ENCODE measurements at regions not wholly inside any gene's neighbourhood (a gene's known extent, or its start where the extent isn't known, plus 50 kb on each side); places are given as distances from the start of the nearest gene placed in this dataset.

DNA sequence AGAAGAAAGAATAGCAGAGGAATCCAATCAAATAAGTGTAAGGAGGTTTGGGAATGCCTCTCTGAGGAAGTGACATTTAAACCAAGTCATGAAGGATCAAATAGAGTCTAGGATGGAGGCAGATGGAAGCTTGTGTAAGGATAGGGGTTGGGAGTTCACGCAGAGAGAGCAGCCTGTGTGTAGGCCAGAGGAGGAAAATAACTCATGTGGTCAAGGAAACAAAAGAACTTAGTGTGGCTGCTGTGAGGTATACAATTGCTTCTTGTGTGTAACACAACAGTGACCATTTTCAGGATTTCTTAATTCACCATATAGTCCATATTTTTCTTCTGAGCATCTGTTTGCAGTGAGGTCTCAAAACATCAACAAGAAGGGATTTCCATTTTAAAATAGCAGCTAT lies 77.6 kb upstream of the PACRGL start:
- H3K27me3 Mint-ChIP-seq (ENCODE audit: low read depth) = no peaks in the 10 kb centered on the region
- no peaks in the 10 kb centered on the region; a peak in 1 of 5 replicates for H3K9me3 Mint-ChIP-seq
- DNase-seq = no peak
- Histone ChIP-seq H3K79me2 (ENCODE audit: insufficient read depth, low read length) (no peaks in the 10 kb centered on the region), H2BK12ac (ENCODE audit: insufficient read length, low read depth, low read length) (no peak overlapping the region), H2BK20ac (ENCODE audit: low read depth, low read length, poor library complexity, severe bottlenecking) (no peak overlapping the region), H3K9ac (ENCODE audit: extremely low read depth, insufficient read length, low read length) (no peak overlapping the region), H3K14ac (ENCODE audit: insufficient read depth, low read length) (no peak overlapping the region), H3K23me2 (ENCODE audit: insufficient read length, low read depth, low read length, poor library complexity, severe bottlenecking) (no peaks in the 10 kb centered on the region), H3K27ac (ENCODE audit: insufficient read length, low read depth, low read length) (no peak overlapping the region), H2AFZ (ENCODE audit: low read length) (no peak overlapping the region), H3K79me1 (ENCODE audit: insufficient read depth, low read depth, low read length, poor library complexity, severe bottlenecking) (no peaks in the 10 kb centered on the region), H3K9me3 (ENCODE audit: control insufficient read depth, low read depth, low read length) (no peaks in the 10 kb centered on the region), H3K27me3 (ENCODE audit: insufficient read depth, low read length) (no peaks in the 10 kb centered on the region), H4K20me1 (ENCODE audit: control insufficient read depth, insufficient read depth, insufficient read length) (no peaks in the 10 kb centered on the region), H4K8ac (replicated peaks; ENCODE audit: insufficient read length, low read depth, low read length) (no peak overlapping the region), H4K91ac (ENCODE audit: insufficient read length, low read depth, low read length) (no peak overlapping the region), H3K56ac (ENCODE audit: insufficient read length, low read depth, low read length) (no peak overlapping the region), H2BK5ac (ENCODE audit: insufficient read length, low read length) (no peak overlapping the region), H3K4ac (ENCODE audit: low read depth, low read length) (no peak overlapping the region), H3K18ac (ENCODE audit: insufficient read length, low read depth, low read length) (no peak overlapping the region), H2AK5ac (ENCODE audit: insufficient read length, low read length) (no peak overlapping the region), H3K4me1 (ENCODE audit: insufficient read depth, low read length) (no peaks in the 10 kb centered on the region; the same call in 1 of the 2 replicates), H3K23ac (ENCODE audit: insufficient read length, low read depth, low read length) (no peak overlapping the region), H2BK120ac (ENCODE audit: low read depth, low read length, poor library complexity, severe bottlenecking) (no peak overlapping the region), H4K5ac (ENCODE audit: insufficient read length, low read depth, low read length) (no peak overlapping the region), H2BK15ac (ENCODE audit: low read depth, low read length) (no peak overlapping the region), H3T11ph (ENCODE audit: low read length) (no peak overlapping the region), H3K4me2 (ENCODE audit: insufficient read depth, insufficient read length, low read length) (no peak overlapping the region)
- H3K36me3 Mint-ChIP-seq (ENCODE audit: insufficient read depth in 1 of 3, low read depth in 3 of 3) = no peaks in the 10 kb centered on the region
- peaks cover 18 to 26% of the 10 kb centered on the region in 2 experiments for H3K4me1 Mint-ChIP-seq
- H3K4me3 Mint-ChIP-seq = no peak overlapping the region
- no CpG with 5 or more reads among the region's 1 CpG for WGBS (ENCODE audit: extremely low coverage, insufficient read length, low lambda C conversion rate)
- TF ChIP-seq CTCF (conservative IDR thresholded peaks at IDR 0.05) = no peak
- H3K27ac Mint-ChIP-seq = no peak overlapping the region; a peak in 1 of 7 replicates
